Lung (tissue), 11 donors: ENCODE measurements at regions not wholly inside any gene's neighbourhood (a gene's known extent, or its start where the extent isn't known, plus 50 kb on each side); places are given as distances from the start of the nearest gene placed in this dataset.

ENCODE experiments used
- ATAC-seq: fragments of 200-7000 bp; cut with Tn5 transposase; one replicate; pipeline ENCODE4 v1.9.1; 2020; ENCODE audit warnings: moderate number of reproducible peaks; ENCODE audit not compliant: insufficient read depth, low FRiP score
- DNase-seq, 3 donors: peaks; one replicate each; pipeline ENCODE4 v3.0.0-alpha.2; 2013 to 2017
- H3K27ac ChIP-seq, 2 donors: one replicate each; pipeline ENCODE4 v1.5.1; 2013; ENCODE audit warnings: mild to moderate bottlenecking in 2 of 2, moderate library complexity in 2 of 2, control low read depth in 1 of 2, inconsistent platforms in 1 of 2, low read depth in 1 of 2, low read length in 1 of 2
- H3K27me3 ChIP-seq, 3 donors: one replicate each; pipeline ENCODE4 v1.5.1; 2013; ENCODE audit warnings: low read length in 2 of 3; ENCODE audit not compliant: control insufficient read depth in 3 of 3, insufficient read depth in 3 of 3
- H3K36me3 ChIP-seq, 4 donors: one replicate each; pipeline ENCODE4 v1.5.1; 2013; ENCODE audit warnings: low read length in 4 of 4, mild to moderate bottlenecking in 1 of 4, moderate library complexity in 1 of 4; ENCODE audit not compliant: control insufficient read depth in 4 of 4, insufficient read depth in 4 of 4
- H3K4me1 ChIP-seq, 5 donors: one replicate each; pipeline ENCODE4 v1.5.1; 2013; ENCODE audit warnings: low read length in 5 of 5, mild to moderate bottlenecking in 2 of 5, moderate library complexity in 1 of 5; ENCODE audit not compliant: control insufficient read depth in 5 of 5, insufficient read depth in 5 of 5
- H3K4me3 ChIP-seq: one replicate; pipeline ENCODE4 v1.5.1; 2013; ENCODE audit warnings: mild to moderate bottlenecking, control low read depth, moderate library complexity
- H3K9ac ChIP-seq, 2 donors: one replicate each; pipeline ENCODE4 v1.5.1; 2013; ENCODE audit warnings: low read length in 2 of 2, control low read depth in 1 of 2; ENCODE audit not compliant: insufficient read depth in 1 of 2
- H3K9me3 ChIP-seq, 4 donors: one replicate each; pipeline ENCODE4 v1.5.1; 2013; ENCODE audit warnings: low read length in 3 of 4, mild to moderate bottlenecking in 1 of 4, moderate library complexity in 1 of 4; ENCODE audit not compliant: control insufficient read depth in 4 of 4, insufficient read depth in 3 of 4
- CTCF ChIP-seq: IDR thresholded peaks from 2 replicates; pipeline ENCODE4 v1.5.1; 2012; ENCODE audit warnings: mild to moderate bottlenecking; ENCODE audit errors: control extremely low read depth, extremely low read depth
- WGBS, 2 donors: extraction: QIAGEN DNeasy Blood & Tissue Kit; methylation state at CpG; one replicate each; pipeline ENCODE4 v1.1.7; 2013; 5-methylcytosine and 5-hydroxymethylcytosine counted together
- donor health status: control.
- donor health status: control.
- donor health status: Bipolar disorder and iron deficiency.
- donor health status: healthy.
- donor health status: DM: yes; HTN: yes; CAD: no.

GRCh38 chr9:126147186-126147935, 179.3 kb upstream of the MVB12B start:
- WGBS, 2 donors, result 63 to 65% methylated on average over 10 of the region's 10 CpGs
- no peaks in the 10 kb centered on the region for H3K27me3 ChIP-seq
- no peak for DNase-seq

DNA sequence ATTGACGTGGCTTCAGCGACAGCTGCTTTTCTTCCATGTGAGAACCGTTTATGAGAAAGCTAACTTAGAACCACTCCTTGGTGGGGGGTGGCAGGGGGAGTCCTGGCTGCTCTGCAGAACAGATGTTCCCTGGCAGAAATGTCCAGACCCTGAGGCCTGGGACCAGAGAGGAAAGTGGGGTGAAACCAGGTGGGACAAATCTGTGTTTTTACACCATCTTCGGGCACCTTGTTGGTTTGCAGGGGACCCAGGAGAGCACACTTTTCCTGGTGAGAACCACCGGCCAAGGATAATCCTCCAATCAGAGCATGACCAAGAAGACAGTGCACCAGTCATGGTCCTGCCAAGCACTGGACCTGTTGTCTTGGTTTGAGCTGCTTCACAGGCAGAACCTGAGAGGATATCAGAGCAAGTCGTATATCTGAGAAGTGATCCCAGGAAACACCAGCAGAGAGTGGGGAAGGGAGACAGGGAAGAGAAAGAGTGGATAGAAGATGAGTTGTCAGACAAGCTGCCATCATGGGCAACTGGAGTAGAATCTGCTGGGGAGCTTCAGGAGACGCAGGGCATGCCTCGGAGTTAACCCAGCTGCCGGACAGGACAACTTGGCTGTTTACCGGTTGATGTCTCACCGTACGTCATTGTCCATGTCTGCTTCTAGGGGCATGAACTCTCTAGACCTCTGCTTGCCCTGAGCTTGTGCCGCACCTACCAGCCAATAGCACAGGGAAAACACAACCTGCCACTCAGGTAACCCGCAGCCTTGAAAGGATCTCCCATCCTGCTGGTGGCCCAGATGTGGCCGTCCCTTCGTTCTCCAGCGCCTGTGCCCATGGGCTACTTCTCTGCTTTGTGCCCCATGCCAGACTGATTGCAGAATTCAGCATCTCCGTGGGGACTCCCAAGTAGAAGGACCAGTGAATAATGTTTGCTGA, 178.4 kb upstream of the MVB12B start:
- Histone ChIP-seq H3K4me1 (peaks cover 0 to 15% (median 4%) of the 10 kb centered on the region in 5 donors), H3K27me3 (no peaks in the 10 kb centered on the region), H3K36me3 (no peaks in the 10 kb centered on the region), H3K9me3 (peaks cover 0 to 6% (median 0%) of the 10 kb centered on the region in 4 donors), H3K4me3 (no peak overlapping the region), H3K27ac (no peak overlapping the region), H3K9ac (no peak overlapping the region)
- 83 to 84% methylated on average over 18 of the region's 18 CpGs for WGBS, 2 donors
- TF ChIP-seq CTCF, result no peak
- ATAC-seq, result no peak
- no peak for DNase-seq

More at GRCh38 chr9:126147186-126147935, 179.3 kb upstream of the MVB12B start:
- ATAC-seq, result no peak
- Histone ChIP-seq H3K36me3 (no peaks in the 10 kb centered on the region), H3K4me1 (peaks cover 0 to 15% (median 4%) of the 10 kb centered on the region in 5 donors), H3K4me3 (no peak overlapping the region), H3K9ac (no peak overlapping the region), H3K27ac (no peak overlapping the region), H3K9me3 (peaks cover 0 to 6% (median 0%) of the 10 kb centered on the region in 4 donors)
- no peak for TF ChIP-seq CTCF

DNA sequence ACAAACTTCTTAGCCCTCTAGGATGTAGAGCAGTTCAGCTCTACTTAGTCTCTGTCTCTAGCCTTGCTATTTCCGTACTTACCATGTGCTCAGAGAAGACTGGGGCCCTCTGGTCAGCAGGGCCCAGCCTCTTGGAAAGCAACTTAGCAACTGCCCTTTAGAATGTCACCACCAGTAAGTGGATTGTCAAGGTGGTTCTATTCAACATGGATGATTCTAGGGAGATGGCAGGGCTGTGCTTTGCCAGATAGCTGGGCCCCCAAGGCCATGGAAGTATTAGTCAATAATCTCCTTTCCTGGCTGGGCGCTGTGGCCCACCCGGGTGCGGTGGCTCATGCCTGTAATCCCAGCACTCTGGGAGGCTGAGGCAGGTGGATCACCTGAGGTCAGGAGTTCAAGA, 177.6 kb upstream of the MVB12B start:
- WGBS, 2 donors, result 85 to 97% methylated on average over 4 of the region's 4 CpGs
- DNase-seq (no peak), ATAC-seq (no peak)
- Histone ChIP-seq H3K9ac (no peak overlapping the region), H3K27me3 (no peaks in the 10 kb centered on the region), H3K36me3 (no peaks in the 10 kb centered on the region), H3K9me3 (peaks cover 0 to 6% (median 0%) of the 10 kb centered on the region in 4 donors), H3K4me1 (peaks cover 0 to 15% (median 4%) of the 10 kb centered on the region in 5 donors), H3K4me3 (no peak overlapping the region), H3K27ac (no peak overlapping the region)
- no peak for TF ChIP-seq CTCF
